ENCODE measurements at regions not wholly inside any gene's neighbourhood (a gene's known extent, or its start where the extent isn't known, plus 50 kb on each side); places are given as distances from the start of the nearest gene placed in this dataset.

DNA sequence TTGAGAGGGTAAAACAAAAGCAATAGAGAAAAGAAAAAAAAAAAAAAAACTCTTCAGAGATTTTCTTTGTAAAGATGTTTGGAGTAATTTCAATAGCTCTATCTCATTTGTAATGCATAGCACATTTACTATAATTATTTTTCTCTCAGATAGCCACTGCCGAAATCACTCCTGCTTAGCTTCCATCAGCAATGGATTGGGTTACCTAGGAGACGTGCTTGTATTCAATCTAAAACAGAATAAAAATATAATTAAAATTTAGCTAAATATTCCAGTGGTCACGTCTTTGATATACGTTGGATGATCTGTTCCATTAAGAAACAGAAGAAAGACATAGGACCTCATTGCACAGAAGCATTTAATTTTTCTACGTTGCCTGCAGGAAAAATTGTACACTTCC, 1435.7 kb upstream of the DDX18 start:
- Histone ChIP-seq H3K36me3 (no peaks in the 10 kb centered on the region), H3K4me1 (no peaks in the 10 kb centered on the region), H3K9me3 (no peaks in the 10 kb centered on the region), H3K27ac (no peak overlapping the region), H3K4me3 (no peak overlapping the region), H3K27me3 (no peaks in the 10 kb centered on the region)
- intact Hi-C loops (cut with DNase I; ENCODE audit: low total_unique reads): no loop called here
- TF ChIP-seq, protein P1, sequence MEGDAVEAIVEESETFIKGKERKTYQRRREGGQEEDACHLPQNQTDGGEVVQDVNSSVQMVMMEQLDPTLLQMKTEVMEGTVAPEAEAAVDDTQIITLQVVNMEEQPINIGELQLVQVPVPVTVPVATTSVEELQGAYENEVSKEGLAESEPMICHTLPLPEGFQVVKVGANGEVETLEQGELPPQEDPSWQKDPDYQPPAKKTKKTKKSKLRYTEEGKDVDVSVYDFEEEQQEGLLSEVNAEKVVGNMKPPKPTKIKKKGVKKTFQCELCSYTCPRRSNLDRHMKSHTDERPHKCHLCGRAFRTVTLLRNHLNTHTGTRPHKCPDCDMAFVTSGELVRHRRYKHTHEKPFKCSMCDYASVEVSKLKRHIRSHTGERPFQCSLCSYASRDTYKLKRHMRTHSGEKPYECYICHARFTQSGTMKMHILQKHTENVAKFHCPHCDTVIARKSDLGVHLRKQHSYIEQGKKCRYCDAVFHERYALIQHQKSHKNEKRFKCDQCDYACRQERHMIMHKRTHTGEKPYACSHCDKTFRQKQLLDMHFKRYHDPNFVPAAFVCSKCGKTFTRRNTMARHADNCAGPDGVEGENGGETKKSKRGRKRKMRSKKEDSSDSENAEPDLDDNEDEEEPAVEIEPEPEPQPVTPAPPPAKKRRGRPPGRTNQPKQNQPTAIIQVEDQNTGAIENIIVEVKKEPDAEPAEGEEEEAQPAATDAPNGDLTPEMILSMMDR (IDR thresholded peaks at IDR 0.05): no peak
- no peak for TF ChIP-seq POLR2A (IDR thresholded peaks at IDR 0.05)
- no peak for TF ChIP-seq POLR2AphosphoS5 (IDR thresholded peaks at IDR 0.05)
- DNase-seq (ENCODE audit: low spot score in 2 of 2): no peak

DNA sequence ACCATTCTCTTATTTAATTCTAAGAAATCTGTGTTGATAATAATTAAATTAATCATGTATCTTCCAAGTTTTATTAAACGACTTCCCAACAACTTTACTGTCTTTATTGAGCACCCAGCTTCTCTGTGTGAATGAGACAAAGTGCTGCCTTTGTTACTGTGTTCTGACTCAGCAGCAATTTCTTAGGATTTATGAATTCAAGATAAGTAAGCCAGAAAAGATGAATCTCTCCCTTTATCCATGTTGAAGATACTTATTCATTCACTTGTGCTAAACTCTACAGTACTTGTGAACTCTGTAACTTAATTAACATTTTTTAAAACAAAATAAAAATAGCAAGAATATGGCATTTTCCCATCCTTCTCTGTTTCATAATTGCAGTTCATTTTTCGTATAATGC, 1403.3 kb upstream of the DDX18 start:
- H3K27me3 ChIP-seq: no peaks in the 10 kb centered on the region
- H3K9me3 ChIP-seq: peaks cover 0 to 7% of the 10 kb centered on the region in 2 donors
- no peaks in the 10 kb centered on the region for H3K36me3 ChIP-seq
- no peaks in the 10 kb centered on the region for H3K4me1 ChIP-seq
- intact Hi-C loops (cut with DNase I; ENCODE audit: low total_unique reads): no loop called here
- DNase-seq (ENCODE audit: low spot score in 2 of 2): no peak
- H3K4me3 ChIP-seq: no peak overlapping the region
- H3K27ac ChIP-seq: no peak overlapping the region
- TF ChIP-seq POLR2A (IDR thresholded peaks at IDR 0.05) (no peak), POLR2AphosphoS5 (IDR thresholded peaks at IDR 0.05) (no peak)
- TF ChIP-seq, protein P1 (IDR thresholded peaks at IDR 0.05): no peak

DNA sequence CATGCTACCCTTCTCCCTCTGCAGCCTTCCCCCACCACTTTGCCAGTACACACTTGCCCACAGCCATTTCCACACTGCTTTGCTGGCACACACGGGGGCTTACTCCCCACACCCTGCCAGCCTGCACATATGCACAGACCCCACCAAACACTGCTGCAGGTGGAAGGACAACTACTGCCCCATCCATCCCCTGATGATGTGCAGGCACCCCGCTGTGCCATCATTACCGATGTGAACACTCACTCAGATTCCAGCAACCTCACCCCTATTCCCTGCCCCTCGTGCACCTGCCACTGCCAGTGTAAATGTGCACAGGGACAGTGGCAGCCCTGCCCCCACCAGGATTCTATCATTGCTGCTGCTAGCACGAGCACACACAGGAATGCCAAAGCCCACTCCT, 1400.8 kb upstream of the DDX18 start:
- intact Hi-C loops (cut with DNase I; ENCODE audit: low total_unique reads): no loop called here
- H3K27me3 ChIP-seq: no peaks in the 10 kb centered on the region
- TF ChIP-seq POLR2AphosphoS5 (IDR thresholded peaks at IDR 0.05): no peak
- no peak for TF ChIP-seq POLR2A (IDR thresholded peaks at IDR 0.05)
- TF ChIP-seq, protein P1 (IDR thresholded peaks at IDR 0.05): no peak
- no peaks in the 10 kb centered on the region for H3K9me3 ChIP-seq
- no peaks in the 10 kb centered on the region for H3K4me1 ChIP-seq
- no peak for DNase-seq (ENCODE audit: low spot score in 2 of 2)
- no peak overlapping the region for H3K27ac ChIP-seq
- no peak overlapping the region for H3K4me3 ChIP-seq
- H3K36me3 ChIP-seq: no peaks in the 10 kb centered on the region

DNA sequence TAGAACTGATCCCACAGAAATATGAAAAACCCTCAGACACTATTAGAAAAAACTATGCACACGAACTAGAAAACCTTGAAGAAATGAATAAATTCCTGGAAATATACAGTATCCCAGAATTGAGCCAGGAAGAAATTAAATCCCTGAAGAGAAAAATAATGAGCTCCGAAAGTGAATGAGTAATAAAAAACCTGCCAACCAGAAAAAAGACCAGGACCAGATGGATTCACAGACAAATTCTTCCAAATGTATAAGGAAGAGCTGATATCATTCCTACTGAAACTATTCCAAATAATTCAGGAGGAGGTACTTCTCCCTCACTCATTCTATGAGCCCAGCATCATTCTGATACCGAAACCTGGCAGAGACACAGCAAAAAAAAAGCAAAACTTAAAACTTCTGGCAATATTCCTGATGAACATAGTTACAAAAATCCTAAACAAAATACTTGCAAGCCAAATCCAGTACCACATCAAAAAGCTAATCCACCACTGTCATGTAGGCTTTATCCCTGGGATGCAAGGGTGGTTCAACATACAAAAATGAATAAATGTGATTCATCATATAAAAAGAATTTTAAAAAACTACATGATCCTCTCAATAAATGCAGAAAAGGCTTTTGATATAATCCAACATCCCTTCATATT, 1397.6 kb upstream of the DDX18 start:
- no peak overlapping the region for H3K4me3 ChIP-seq
- H3K4me1 ChIP-seq: no peaks in the 10 kb centered on the region
- no peaks in the 10 kb centered on the region for H3K36me3 ChIP-seq
- no peak for DNase-seq (ENCODE audit: low spot score in 2 of 2)
- H3K27ac ChIP-seq: no peak overlapping the region
- no peak for TF ChIP-seq POLR2A (IDR thresholded peaks at IDR 0.05)
- TF ChIP-seq, protein P1 (IDR thresholded peaks at IDR 0.05): no peak
- no peak for TF ChIP-seq POLR2AphosphoS5 (IDR thresholded peaks at IDR 0.05)
- no peaks in the 10 kb centered on the region for H3K27me3 ChIP-seq
- intact Hi-C loops (cut with DNase I; ENCODE audit: low total_unique reads): no loop called here
- no peaks in the 10 kb centered on the region for H3K9me3 ChIP-seq

DNA sequence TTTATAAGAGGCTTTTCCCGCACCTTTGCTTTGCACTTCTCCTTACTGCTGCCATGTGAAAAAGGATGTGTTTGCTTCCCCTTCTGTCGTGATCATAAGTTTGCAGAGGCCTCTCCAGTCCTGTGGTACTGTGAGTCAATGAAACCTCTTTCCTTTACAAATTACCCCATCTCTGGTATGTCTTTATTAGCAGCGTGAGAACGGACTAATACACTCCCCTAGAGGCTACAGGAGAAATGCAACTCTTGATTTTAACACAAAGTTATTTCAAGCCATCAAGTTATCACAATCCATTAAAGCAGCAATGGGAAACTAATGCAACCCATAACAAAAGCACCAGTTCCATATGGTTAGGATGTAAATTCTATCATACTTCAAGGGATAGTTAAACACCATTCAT, 1378.8 kb upstream of the DDX18 start:
- Histone ChIP-seq H3K36me3 (no peaks in the 10 kb centered on the region), H3K4me3 (no peak overlapping the region), H3K27me3 (no peaks in the 10 kb centered on the region), H3K27ac (no peak overlapping the region), H3K9me3 (peaks cover 0 to 8% of the 10 kb centered on the region in 2 donors), H3K4me1 (no peaks in the 10 kb centered on the region)
- TF ChIP-seq, protein P1 (IDR thresholded peaks at IDR 0.05): no peak
- TF ChIP-seq POLR2AphosphoS5 (IDR thresholded peaks at IDR 0.05): no peak
- TF ChIP-seq POLR2A (IDR thresholded peaks at IDR 0.05): no peak
- DNase-seq (ENCODE audit: low spot score in 2 of 2): no peak
- intact Hi-C loops (cut with DNase I; ENCODE audit: low total_unique reads): no loop called here

Measured in breast epithelium (tissue), 4 donors.